SKM-1 treated with dmso at 0.1 percent for 144 hours (cell line): ENCODE measurements at regions not wholly inside any gene's neighbourhood (a gene's known extent, or its start where the extent isn't known, plus 50 kb on each side); places are given as distances from the start of the nearest gene placed in this dataset.
"Not testable (repeated sequence)": the region's sequence is repeated elsewhere in the genome, so short reads cannot be mapped to it uniquely, and the experiment has no call there.

ENCODE experiments used
- DNase-seq: peaks from one replicate; lab custom pipeline; 2025; ENCODE audit not compliant: unreplicated experiment; lab: John Stamatoyannopoulos, UW

GRCh38 chr9:33734941-33735835 is 60.2 kb upstream of the PRSS3 start:
- DNase-seq = not testable (repeated sequence)

GRCh38 chr9:33737811-33738606 is 57.4 kb upstream of the PRSS3 start:
- peak; percentile 80 for DNase-seq

- DNase-seq = no peak
Measured at GRCh38 chr9:33739398-33739797, 56.0 kb upstream of the PRSS3 start.

- DNase-seq = no peak
Measured at GRCh38 chr9:33740075-33740474, 55.3 kb upstream of the PRSS3 start.

- not testable (repeated sequence) for DNase-seq
Measured at GRCh38 chr9:33740958-33741357, 54.4 kb upstream of the PRSS3 start.

- DNase-seq = no peak
Measured at GRCh38 chr9:33742051-33742450, 53.3 kb upstream of the PRSS3 start.

GRCh38 chr9:33742519-33742918 is 52.8 kb upstream of the PRSS3 start:
- DNase-seq = no peak
